Umbilical cord (tissue), 1 donor: ENCODE measurements at regions not wholly inside any gene's neighbourhood (a gene's known extent, or its start where the extent isn't known, plus 50 kb on each side); places are given as distances from the start of the nearest gene placed in this dataset.
"Not testable (repeated sequence)": the region's sequence is repeated elsewhere in the genome, so short reads cannot be mapped to it uniquely, and the experiment has no call there.

Experiments
- DNase-seq: peaks from one replicate; pipeline ENCODE4 v3.0.0-alpha.2; 2015; ENCODE audit warnings: low spot score

GRCh38 chr12:13924286-13924685 lies 57.1 kb downstream of the GRIN2B start:
- DNase-seq, result no peak

GRCh38 chr12:13918897-13919296 lies 62.5 kb downstream of the GRIN2B start:
- DNase-seq, result no peak

GRCh38 chr12:13915096-13915495 lies 66.3 kb downstream of the GRIN2B start:
- no peak for DNase-seq

GRCh38 chr12:13913371-13913770 lies 68.0 kb downstream of the GRIN2B start:
- no peak for DNase-seq

GRCh38 chr12:13911756-13912554 lies 69.4 kb downstream of the GRIN2B start:
- DNase-seq, result no peak

GRCh38 chr12:13905794-13906193 lies 75.6 kb downstream of the GRIN2B start:
- no peak for DNase-seq

GRCh38 chr12:13900718-13901117 lies 80.7 kb downstream of the GRIN2B start:
- no peak for DNase-seq

- not testable (repeated sequence) for DNase-seq
These were observed 83.0 kb downstream of the GRIN2B start for GRCh38 chr12:13898387-13898786.

- no peak for DNase-seq
These were observed 83.6 kb downstream of the GRIN2B start for GRCh38 chr12:13897811-13898210.

GRCh38 chr12:13896063-13896626 lies 85.3 kb downstream of the GRIN2B start:
- no peak for DNase-seq

GRCh38 chr12:13891902-13892301 lies 89.5 kb downstream of the GRIN2B start:
- no peak for DNase-seq

- DNase-seq, result no peak
These were observed 90.5 kb downstream of the GRIN2B start for GRCh38 chr12:13890943-13891342.

- DNase-seq, result no peak
These were observed 93.5 kb downstream of the GRIN2B start for GRCh38 chr12:13887779-13888388.

GRCh38 chr12:13882176-13882575 lies 99.2 kb downstream of the GRIN2B start:
- DNase-seq, result no peak

- DNase-seq, result no peak
These were observed 100.8 kb downstream of the GRIN2B start for GRCh38 chr12:13880613-13881012.

GRCh38 chr12:13875744-13876143 lies 105.7 kb downstream of the GRIN2B start:
- DNase-seq, result no peak

- no peak for DNase-seq
These were observed 111.1 kb downstream of the GRIN2B start for GRCh38 chr12:13870255-13870654.

GRCh38 chr12:13864081-13864673 lies 117.2 kb downstream of the GRIN2B start:
- peak; percentile 77 for DNase-seq

- no peak for DNase-seq
These were observed 123.7 kb downstream of the GRIN2B start for GRCh38 chr12:13857750-13858149.

- no peak for DNase-seq
These were observed 127.9 kb downstream of the GRIN2B start for GRCh38 chr12:13853471-13853870.

GRCh38 chr12:13851828-13852227 lies 129.6 kb downstream of the GRIN2B start:
- DNase-seq, result no peak

GRCh38 chr12:13849456-13849855 lies 131.9 kb downstream of the GRIN2B start:
- no peak for DNase-seq

- no peak for DNase-seq
These were observed 137.6 kb downstream of the GRIN2B start for GRCh38 chr12:13843841-13844240.
